ENCODE measurements at regions not wholly inside any gene's neighbourhood (a gene's known extent, or its start where the extent isn't known, plus 50 kb on each side); places are given as distances from the start of the nearest gene placed in this dataset.
"Not testable (repeated sequence)": the region's sequence is repeated elsewhere in the genome, so short reads cannot be mapped to it uniquely, and the experiment has no call there.

GRCh38 chr2:198293281-198293680 lies 488.9 kb downstream of the PLCL1 start:
- DNase-seq (ENCODE audit: low read depth), result peak; percentile 80

DNA sequence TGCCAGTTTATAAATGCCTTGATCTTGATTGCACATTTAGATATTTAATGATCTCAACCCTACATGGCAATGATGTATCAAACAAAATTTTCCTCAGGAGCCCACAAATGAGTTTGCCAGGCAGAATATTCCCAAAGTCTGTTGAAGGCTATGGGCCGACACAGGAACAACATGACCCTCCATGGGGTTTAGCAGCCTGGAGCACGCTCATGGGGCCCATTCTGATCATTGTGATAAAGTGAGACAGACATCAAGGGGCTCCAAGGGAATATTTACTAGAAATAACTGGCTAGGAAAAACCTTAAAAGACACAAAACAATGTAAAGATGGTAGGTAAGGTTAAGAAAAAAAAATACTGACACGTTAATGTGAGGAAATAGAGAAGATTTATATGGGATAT lies 485.4 kb downstream of the PLCL1 start:
- DNase-seq (ENCODE audit: low read depth), result no peak

DNA sequence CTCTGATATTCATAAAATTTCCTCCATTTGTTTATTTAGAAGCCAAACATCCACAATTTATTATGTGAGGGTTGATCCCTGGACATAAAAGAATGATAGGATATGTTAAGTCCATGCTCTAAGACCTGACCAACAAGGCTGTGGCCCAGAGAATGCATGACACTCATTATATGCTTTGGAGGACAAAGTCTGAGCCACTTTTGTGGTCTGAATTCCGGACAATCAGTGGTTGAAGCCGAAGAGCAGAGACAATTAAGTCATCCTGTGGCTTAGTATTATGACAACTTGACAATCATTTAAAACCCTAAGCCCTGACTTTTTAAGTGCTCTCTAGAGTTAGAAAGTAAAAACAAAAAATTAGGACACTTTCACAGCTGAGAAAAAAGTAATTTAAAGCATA lies 483.3 kb downstream of the PLCL1 start:
- DNase-seq (ENCODE audit: low read depth), result no peak

- no peak for DNase-seq (ENCODE audit: low read depth)
These were observed 480.8 kb downstream of the PLCL1 start for GRCh38 chr2:198285216-198285615.

DNA sequence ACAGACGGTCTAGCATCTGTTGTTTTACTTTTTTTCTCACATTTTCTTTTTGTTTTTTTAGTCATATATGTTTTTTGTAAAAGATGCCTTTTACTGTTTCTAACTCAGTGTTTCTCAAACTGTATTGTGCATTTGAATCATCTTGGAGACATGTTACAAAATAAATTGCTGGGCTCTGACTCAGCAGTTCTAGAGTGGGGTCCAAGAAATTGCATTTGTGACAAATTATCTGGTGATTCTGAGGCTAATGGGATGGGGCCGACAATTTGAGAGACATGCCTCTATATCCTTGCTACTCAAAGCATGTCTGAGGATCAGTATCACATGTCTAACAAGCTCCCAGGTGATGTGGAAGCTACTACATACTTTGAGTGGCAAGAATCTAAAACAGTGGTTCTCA lies 478.8 kb downstream of the PLCL1 start:
- no peak for DNase-seq (ENCODE audit: low read depth)

DNA sequence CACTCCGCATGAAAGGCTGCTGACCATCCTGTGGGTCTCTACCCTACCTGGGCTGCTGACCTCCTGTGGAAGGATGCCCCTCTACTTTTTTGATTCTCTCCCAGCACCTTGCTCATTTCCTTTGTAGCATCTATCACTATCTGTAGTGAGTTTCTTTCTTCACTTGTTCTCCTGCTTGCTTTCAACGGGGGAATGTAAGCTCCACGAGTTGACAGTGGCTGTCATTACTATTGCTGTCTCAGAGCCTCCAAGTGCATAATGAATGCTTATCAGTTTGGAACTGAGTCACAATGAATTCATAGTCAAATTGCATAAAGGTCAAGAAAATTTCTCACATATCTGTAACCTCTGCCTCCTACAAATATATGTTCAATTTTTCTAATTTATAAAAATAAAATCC lies 477.7 kb downstream of the PLCL1 start:
- DNase-seq (ENCODE audit: low read depth), result no peak

- DNase-seq (ENCODE audit: low read depth), result no peak
These were observed 475.8 kb downstream of the PLCL1 start for GRCh38 chr2:198280145-198280544.

DNA sequence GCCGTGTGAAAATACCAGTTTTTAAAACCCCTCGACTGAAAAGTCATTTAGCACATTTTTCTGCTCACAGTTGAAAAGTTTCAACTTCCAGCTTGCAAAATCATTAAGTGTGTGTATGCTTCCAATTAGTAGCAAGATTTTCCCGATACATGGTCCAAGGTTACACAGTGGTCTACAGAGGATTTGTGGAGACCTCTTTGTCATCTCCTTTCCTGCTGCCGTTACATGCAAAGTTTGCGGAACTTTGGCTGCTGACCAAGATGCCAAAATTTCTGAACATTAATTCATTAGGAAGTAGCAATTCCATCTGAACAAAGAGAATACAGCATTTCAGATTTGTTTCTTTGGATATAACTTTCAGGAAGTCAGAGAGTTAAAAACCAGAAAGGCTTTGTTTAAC lies 474.6 kb downstream of the PLCL1 start:
- DNase-seq (ENCODE audit: low read depth), result no peak

- DNase-seq (ENCODE audit: low read depth), result no peak
These were observed 472.8 kb downstream of the PLCL1 start for GRCh38 chr2:198277181-198277580.

DNA sequence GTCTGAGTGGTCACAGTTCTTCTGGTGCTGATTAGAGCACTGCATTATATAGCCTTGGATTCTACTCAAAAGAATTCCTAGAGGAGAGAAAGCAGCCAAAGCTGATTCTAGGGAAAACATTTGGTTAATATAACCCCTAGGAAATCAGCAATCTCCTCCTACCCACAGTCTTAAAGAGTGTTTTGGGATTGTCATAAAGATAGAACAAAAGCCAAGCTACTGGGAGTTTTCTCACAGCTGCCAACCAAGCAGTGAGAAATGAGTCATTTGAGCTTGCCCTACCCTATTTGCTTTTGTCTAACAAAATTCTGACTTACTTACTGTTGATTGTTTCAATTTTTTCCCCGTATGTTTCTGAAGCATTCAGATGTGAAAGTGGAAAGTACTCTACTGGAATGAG lies 469.3 kb downstream of the PLCL1 start:
- DNase-seq (ENCODE audit: low read depth), result no peak

- not testable (repeated sequence) for DNase-seq (ENCODE audit: low read depth)
These were observed 465.8 kb downstream of the PLCL1 start for GRCh38 chr2:198270157-198270556.

- no peak for DNase-seq (ENCODE audit: low read depth)
These were observed 464.1 kb downstream of the PLCL1 start for GRCh38 chr2:198268519-198268918.

DNA sequence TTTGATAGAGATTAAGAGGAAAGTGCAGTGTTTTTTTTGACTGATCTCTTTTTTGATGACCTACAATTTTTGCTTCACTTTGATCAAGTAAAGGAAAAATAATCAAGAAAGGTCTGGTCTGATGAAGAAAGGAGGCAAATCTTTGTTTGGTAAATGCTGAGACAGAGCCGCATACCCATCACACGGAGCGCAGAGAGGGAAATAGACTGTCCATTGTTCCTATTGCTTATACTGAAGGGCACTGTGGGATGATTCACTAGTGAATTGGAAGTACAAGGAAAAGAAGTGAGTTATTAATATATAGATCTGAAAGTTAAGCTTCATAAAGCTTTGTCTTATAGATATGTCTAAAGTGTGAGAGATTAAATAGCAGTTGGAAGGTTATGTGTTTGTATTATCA lies 455.1 kb downstream of the PLCL1 start:
- DNase-seq (ENCODE audit: low read depth), result no peak

DNA sequence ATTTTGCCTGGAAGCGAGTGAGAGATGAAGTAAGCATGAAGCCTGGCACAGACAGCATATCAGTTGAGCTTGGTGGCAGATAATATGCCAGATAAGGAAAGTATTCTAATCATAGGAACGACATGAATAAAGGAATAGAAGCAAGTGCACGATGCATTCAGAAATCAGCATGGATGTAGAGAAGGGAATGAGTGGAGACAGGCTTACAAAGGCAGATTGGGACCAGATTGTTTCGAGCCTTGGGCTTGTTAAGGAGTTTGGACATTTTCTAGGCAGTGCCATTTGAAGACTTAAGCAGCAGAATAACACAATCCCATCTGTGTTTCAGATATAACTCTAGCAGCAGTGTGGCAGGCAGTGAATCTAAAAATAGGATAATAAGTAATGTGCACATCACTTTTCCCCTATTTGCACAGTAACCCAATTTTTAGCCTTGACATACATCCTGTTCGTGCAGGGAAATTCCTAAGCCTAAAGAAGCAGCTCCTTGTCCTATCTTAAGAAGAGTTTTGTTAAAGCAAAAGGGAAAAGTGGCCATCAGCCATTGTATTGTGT lies 450.2 kb downstream of the PLCL1 start:
- DNase-seq (ENCODE audit: low read depth), result no peak

- no peak for DNase-seq (ENCODE audit: low read depth)
These were observed 449.6 kb downstream of the PLCL1 start for GRCh38 chr2:198253995-198254394.

DNA sequence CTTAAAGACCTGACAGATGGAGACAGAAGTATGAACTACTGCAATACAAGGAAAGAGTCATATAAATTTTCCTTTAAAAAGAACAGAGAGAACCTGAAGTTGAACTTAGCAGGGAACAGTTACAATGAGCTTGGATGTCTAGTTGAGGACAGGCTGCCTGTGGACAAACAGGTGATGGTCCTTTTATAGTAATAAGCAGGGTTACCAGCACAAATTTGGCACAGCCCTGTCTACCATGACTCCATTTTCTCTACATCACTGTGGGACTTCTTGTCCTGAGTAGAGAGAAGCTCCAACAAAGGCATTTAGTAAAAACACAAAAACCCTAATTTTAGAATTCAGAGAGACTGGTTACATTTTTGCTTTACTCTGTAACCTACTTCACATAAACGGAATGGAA lies 448.1 kb downstream of the PLCL1 start:
- no peak for DNase-seq (ENCODE audit: low read depth)

- no peak for DNase-seq (ENCODE audit: low read depth)
These were observed 437.7 kb downstream of the PLCL1 start for GRCh38 chr2:198242093-198242492.

DNA sequence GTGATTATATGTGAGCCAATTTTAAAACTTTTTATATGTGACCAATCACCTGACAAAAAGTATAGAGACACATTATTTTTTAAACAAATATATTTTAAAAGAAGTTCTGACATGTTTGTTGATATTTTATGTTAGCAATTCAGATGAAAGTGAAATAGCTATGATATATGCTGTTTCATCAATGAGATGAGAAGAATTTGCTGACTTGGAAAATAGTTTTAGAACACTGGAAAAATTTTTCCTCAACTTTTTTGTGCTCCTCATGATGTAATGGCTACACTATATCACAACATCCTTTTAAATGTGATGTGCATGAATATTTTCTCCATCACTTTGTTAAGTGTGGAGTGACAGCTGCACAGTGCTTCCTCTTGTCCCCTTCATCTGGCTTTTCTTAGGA lies 434.0 kb downstream of the PLCL1 start:
- no peak for DNase-seq (ENCODE audit: low read depth)

DNA sequence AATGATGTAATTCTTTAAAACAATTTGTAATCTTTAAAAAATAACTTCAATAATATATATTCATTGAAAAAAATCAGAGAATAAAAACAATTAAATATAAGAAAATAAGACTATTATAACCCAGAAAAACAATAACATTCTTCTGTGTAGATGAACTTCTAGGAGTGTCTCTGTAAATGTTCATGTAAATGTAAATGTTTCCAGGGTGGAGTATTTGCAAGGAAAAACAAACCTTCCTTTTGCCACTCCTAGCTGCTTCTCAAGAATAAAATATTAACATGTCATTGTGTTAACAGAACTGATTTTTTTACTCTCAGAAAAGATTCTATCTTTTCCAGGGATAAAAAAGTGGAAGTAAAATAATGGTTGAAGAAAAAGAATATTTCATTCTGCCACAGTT lies 431.9 kb downstream of the PLCL1 start:
- DNase-seq (ENCODE audit: low read depth), result no peak

DNA sequence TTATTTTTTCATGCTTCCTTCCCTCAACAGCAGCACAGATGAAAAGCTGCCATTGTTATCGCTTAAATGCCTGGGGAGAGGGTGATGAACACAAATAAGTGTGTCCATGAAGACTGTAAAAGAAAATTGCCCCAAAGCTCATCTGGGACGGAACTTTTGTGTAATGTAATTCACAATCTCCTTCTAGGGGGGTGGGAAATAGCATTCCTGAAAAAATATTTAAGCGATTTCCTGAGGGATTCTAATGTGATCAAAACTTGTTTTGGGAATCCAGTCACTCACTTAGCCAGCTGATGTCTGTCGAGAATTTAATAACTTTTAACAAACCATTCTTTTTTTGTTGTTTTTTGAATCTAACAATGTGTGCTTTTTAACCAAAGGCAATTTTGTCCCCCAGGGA lies 427.9 kb downstream of the PLCL1 start:
- no peak for DNase-seq (ENCODE audit: low read depth)

- DNase-seq (ENCODE audit: low read depth), result no peak
These were observed 427.2 kb downstream of the PLCL1 start for GRCh38 chr2:198231562-198231961.

- no peak for DNase-seq (ENCODE audit: low read depth)
These were observed 416.6 kb downstream of the PLCL1 start for GRCh38 chr2:198220763-198221610.

GRCh38 chr2:198219292-198219691 lies 414.9 kb downstream of the PLCL1 start:
- no peak for DNase-seq (ENCODE audit: low read depth)

DNA sequence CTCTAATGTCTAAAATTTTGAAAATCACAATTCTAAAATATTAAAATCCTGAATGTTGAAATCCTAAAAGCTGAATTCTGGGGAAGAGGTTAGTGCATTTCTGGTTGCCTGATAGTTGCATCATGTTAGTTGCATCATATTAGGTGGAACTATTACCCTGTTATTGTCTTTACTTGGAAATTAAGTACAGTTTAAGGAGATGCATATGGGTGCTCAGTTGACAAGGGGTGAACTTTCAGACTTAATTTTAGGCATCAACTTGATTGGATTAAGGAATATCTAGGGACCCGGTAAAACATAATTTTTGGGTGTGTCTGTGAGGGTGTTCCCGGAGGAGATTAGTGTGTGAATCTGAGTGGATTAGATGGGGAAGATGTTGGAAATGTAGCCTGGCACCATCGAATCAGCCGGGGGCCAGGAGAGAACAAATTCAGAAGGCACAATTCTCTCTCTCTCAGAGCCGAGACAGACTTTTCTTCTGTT lies 409.8 kb downstream of the PLCL1 start:
- DNase-seq (ENCODE audit: low read depth), result no peak
